SK-N-SH treated with all-trans-retinoic acid at 6 μM for 48 hours (cell line): ENCODE measurements at regions not wholly inside any gene's neighbourhood (a gene's known extent, or its start where the extent isn't known, plus 50 kb on each side); places are given as distances from the start of the nearest gene placed in this dataset.

Experiments
- ARNTL ChIP-seq: fragments of 450-650 bp; formaldehyde crosslinking; IDR thresholded peaks from 2 replicates; pipeline ENCODE4 v1.5.0; 2020; ENCODE audit warnings: low read depth, mild to moderate bottlenecking, moderate library complexity, borderline replicate concordance
- BACH2 ChIP-seq: fragments of 250-450 bp; sonication (Bioruptor Pico); IDR thresholded peaks from 2 replicates; pipeline ENCODE4 v1.9.0; 2021; ENCODE audit warnings: mild to moderate bottlenecking, borderline replicate concordance
- PATZ1 ChIP-seq: fragments of 250-450 bp; sonication (Bioruptor Pico); IDR thresholded peaks from 2 replicates; pipeline ENCODE4 v1.8.0; 2020; ENCODE audit warnings: mild to moderate bottlenecking, moderate library complexity, borderline replicate concordance
- RARB ChIP-seq: fragments of 250-450 bp; sonication (Bioruptor Pico); IDR thresholded peaks from 2 replicates; pipeline ENCODE4 v1.8.0; 2021; ENCODE audit warnings: mild to moderate bottlenecking, moderate library complexity
- TOX ChIP-seq: fragments of 250-450 bp; sonication (Bioruptor Pico); IDR thresholded peaks from 2 replicates; pipeline ENCODE4 v1.8.0; 2021; ENCODE audit warnings: mild to moderate bottlenecking, moderate library complexity, borderline replicate concordance
- ZC3H10 ChIP-seq: fragments of 250-450 bp; sonication (Bioruptor Pico); IDR thresholded peaks from 2 replicates; pipeline ENCODE4 v1.5.1; 2021; ENCODE audit warnings: mild to moderate bottlenecking, moderate library complexity
- ZFP30 ChIP-seq: fragments of 450-650 bp; formaldehyde crosslinking; IDR thresholded peaks from 2 replicates; pipeline ENCODE4 v1.5.0; 2022; ENCODE audit warnings: mild to moderate bottlenecking, moderate library complexity

DNA sequence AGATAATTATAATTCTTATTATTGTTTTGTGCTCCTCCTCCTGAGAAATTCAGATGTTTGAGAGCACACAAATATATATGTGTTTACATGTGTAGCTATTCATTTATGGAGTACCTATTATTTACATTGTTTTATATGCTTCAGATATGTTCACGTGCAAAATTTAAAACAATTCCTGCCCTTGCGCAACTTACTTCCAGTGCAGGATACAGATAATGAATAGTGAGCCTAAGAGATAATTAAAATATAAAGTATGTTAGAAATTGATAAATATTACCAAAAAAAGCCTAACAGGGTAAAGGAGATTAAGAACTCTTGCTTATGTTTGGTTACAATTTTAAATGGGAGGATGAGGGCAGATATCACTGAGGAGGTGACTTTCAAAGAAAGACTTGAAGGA lies 81.7 kb upstream of the DPH6 start:
- TF ChIP-seq RARB (CRISPR knock-in tag) (no peak), ARNTL (no peak), BACH2 (CRISPR knock-in tag) (no peak), ZC3H10 (CRISPR knock-in tag) (no peak), PATZ1 (no peak), TOX (CRISPR knock-in tag) (no peak), ZFP30 (CRISPR knock-in tag) (no peak)
